SU-DHL-6 (cell line): ENCODE measurements at regions not wholly inside any gene's neighbourhood (a gene's known extent, or its start where the extent isn't known, plus 50 kb on each side); places are given as distances from the start of the nearest gene placed in this dataset.

Source experiments
- EZH2phosphoT487 ChIP-seq: fragments of 200-600 bp; sonication (generic), shearing (Covaris generic); conservative IDR thresholded peaks from 2 replicates; pipeline ENCODE4 v1.6.1; 2018; ENCODE audit warnings: mild to moderate bottlenecking, antibody characterized with exemption, low read length, moderate library complexity, mixed read lengths
- TF ChIP-seq, protein P1 (sequence below): fragments of 200-600 bp; sonication (generic); IDR thresholded peaks from one replicate; pipeline ENCODE4 v1.5.1; 2017; ENCODE audit warnings: antibody characterized with exemption, mild to moderate bottlenecking, low read length, moderate library complexity; ENCODE audit not compliant: insufficient read depth, poor library complexity, severe bottlenecking

DNA sequence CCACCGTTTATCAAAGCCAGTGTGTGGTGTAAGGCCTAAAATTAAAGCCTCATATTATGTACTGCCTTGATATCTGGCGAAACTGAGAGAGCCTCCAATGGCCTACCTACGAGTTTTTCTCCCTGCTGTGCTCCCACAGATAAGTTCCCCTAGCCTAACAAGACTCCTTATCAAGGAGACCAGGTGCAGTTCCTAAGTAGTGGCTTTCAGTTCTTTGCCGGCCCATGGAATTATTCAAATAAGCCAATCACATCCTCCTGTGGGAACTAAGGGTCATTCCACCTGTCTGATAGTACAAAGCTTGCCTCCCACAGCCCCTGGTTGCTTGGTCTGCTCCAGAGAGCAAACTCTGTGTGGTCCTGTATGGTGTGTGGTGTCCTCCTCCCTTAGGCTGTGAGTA, 99.8 kb upstream of the TEX13C start:
- TF ChIP-seq, protein P1, sequence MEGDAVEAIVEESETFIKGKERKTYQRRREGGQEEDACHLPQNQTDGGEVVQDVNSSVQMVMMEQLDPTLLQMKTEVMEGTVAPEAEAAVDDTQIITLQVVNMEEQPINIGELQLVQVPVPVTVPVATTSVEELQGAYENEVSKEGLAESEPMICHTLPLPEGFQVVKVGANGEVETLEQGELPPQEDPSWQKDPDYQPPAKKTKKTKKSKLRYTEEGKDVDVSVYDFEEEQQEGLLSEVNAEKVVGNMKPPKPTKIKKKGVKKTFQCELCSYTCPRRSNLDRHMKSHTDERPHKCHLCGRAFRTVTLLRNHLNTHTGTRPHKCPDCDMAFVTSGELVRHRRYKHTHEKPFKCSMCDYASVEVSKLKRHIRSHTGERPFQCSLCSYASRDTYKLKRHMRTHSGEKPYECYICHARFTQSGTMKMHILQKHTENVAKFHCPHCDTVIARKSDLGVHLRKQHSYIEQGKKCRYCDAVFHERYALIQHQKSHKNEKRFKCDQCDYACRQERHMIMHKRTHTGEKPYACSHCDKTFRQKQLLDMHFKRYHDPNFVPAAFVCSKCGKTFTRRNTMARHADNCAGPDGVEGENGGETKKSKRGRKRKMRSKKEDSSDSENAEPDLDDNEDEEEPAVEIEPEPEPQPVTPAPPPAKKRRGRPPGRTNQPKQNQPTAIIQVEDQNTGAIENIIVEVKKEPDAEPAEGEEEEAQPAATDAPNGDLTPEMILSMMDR: no peak
- TF ChIP-seq EZH2phosphoT487: no peak
